ENCODE measurements at regions not wholly inside any gene's neighbourhood (a gene's known extent, or its start where the extent isn't known, plus 50 kb on each side); places are given as distances from the start of the nearest gene placed in this dataset.

GRCh38 chrY:21246780-21247179 lies 264.4 kb upstream of the RBMY1B start:
- no peak for TF ChIP-seq CTCF (IDR thresholded peaks at IDR 0.05)
- TF ChIP-seq POLR2A (IDR thresholded peaks at IDR 0.05), result no peak
